GM19035 (cell line): ENCODE measurements at regions not wholly inside any gene's neighbourhood (a gene's known extent, or its start where the extent isn't known, plus 50 kb on each side); places are given as distances from the start of the nearest gene placed in this dataset.

Source experiments
- ATAC-seq: cut with Tn5 transposase; IDR thresholded peaks from one replicate; pipeline ENCODE4 v1.9.1; 2021; ENCODE audit not compliant: unreplicated experiment

GRCh38 chr2:129721236-129721635 is 258.2 kb upstream of the RAB6C start:
- no peak for ATAC-seq

GRCh38 chr2:129721846-129722245 is 257.6 kb upstream of the RAB6C start:
- no peak for ATAC-seq

- no peak for ATAC-seq
These were observed 257.0 kb upstream of the RAB6C start for GRCh38 chr2:129722306-129723019.

- no peak for ATAC-seq
These were observed 256.0 kb upstream of the RAB6C start for GRCh38 chr2:129723277-129724020.

GRCh38 chr2:129724021-129724757 is 255.3 kb upstream of the RAB6C start:
- no peak for ATAC-seq

- ATAC-seq = no peak
These were observed 253.2 kb upstream of the RAB6C start for GRCh38 chr2:129726216-129726615.

- no peak for ATAC-seq
These were observed 252.2 kb upstream of the RAB6C start for GRCh38 chr2:129727286-129727685.

GRCh38 chr2:129728035-129728972 is 251.2 kb upstream of the RAB6C start:
- no peak for ATAC-seq

GRCh38 chr2:129729011-129729410 is 250.5 kb upstream of the RAB6C start:
- ATAC-seq = no peak

GRCh38 chr2:129729646-129730045 is 249.8 kb upstream of the RAB6C start:
- ATAC-seq = no peak

- ATAC-seq = no peak
These were observed 248.5 kb upstream of the RAB6C start for GRCh38 chr2:129730979-129731378.

- no peak for ATAC-seq
These were observed 247.4 kb upstream of the RAB6C start for GRCh38 chr2:129731907-129732629.

- no peak for ATAC-seq
These were observed 246.8 kb upstream of the RAB6C start for GRCh38 chr2:129732630-129733026.

- no peak for ATAC-seq
These were observed 246.4 kb upstream of the RAB6C start for GRCh38 chr2:129733041-129733440.

GRCh38 chr2:129733579-129733978 is 245.9 kb upstream of the RAB6C start:
- no peak for ATAC-seq

- no peak for ATAC-seq
These were observed 245.0 kb upstream of the RAB6C start for GRCh38 chr2:129734343-129735034.

- ATAC-seq = no peak
These were observed 243.9 kb upstream of the RAB6C start for GRCh38 chr2:129735576-129735975.

GRCh38 chr2:129737660-129738527 is 241.6 kb upstream of the RAB6C start:
- no peak for ATAC-seq

GRCh38 chr2:129738799-129739198 is 240.7 kb upstream of the RAB6C start:
- no peak for ATAC-seq
